Stomach (tissue), 8 donors: ENCODE measurements at regions not wholly inside any gene's neighbourhood (a gene's known extent, or its start where the extent isn't known, plus 50 kb on each side); places are given as distances from the start of the nearest gene placed in this dataset.

Experiments used
- DNase-seq, 2 donors: peaks; one replicate each; pipeline versions ENCODE4 v3.0.0 to v3.0.0-alpha.2; 2013 to 2019
- H3K27ac ChIP-seq, 5 donors: fragments of 200-600 bp in 4 of 5; sonication (generic) in 4 of 5; one replicate each; pipeline ENCODE4 v1.5.1; 2013 to 2019; ENCODE audit warnings: mild to moderate bottlenecking in 1 of 5, moderate library complexity in 1 of 5
- H3K27me3 ChIP-seq, 3 donors: fragments of 200-600 bp; sonication (generic); one replicate each; pipeline ENCODE4 v1.5.1; 2017 to 2019; ENCODE audit warnings: mixed run types in 1 of 3
- H3K36me3 ChIP-seq, 4 donors: fragments of 200-600 bp; sonication (generic); 1 replicate in 3 of 4; 2 replicates in 1 of 4; pipeline ENCODE4 v1.5.1; 2016 to 2019
- H3K4me1 ChIP-seq, 4 donors: fragments of 200-600 bp; sonication (generic); one replicate each; pipeline ENCODE4 v1.5.1; 2016 to 2019
- H3K4me3 ChIP-seq, 4 donors: fragments of 200-600 bp; sonication (generic) in 3 of 4; one replicate each; pipeline ENCODE4 v1.5.1; 2016 to 2019; ENCODE audit warnings: mild to moderate bottlenecking in 1 of 4
- H3K9me3 ChIP-seq, 4 donors: fragments of 200-600 bp; sonication (generic); one replicate each; pipeline ENCODE4 v1.5.1; 2016 to 2019
- EP300 ChIP-seq: sonication (generic); formaldehyde crosslinking; IDR thresholded peaks from one replicate; pipeline ENCODE4 v1.6.1; 2017; ENCODE audit warnings: antibody characterized with exemption
- POLR2A ChIP-seq, 4 donors: fragments of 450-650 bp; IDR thresholded peaks; one replicate each; pipeline ENCODE4 v1.6.1; 2016; ENCODE audit warnings: antibody characterized with exemption in 4 of 4, control low read depth in 2 of 4, mild to moderate bottlenecking in 1 of 4, moderate library complexity in 1 of 4
- POLR2AphosphoS5 ChIP-seq, 3 donors: sonication (generic); formaldehyde crosslinking; IDR thresholded peaks; one replicate each; pipeline ENCODE4 v1.6.1; 2016; ENCODE audit warnings: antibody characterized with exemption in 3 of 3
- WGBS, 5 donors: extraction: QIAGEN DNeasy Blood & Tissue Kit in 3 of 5; methylation state at CpG; one replicate each; pipeline versions ENCODE4 v1.1.5 to v1.1.7; 2013 to 2018; 5-methylcytosine and 5-hydroxymethylcytosine counted together
- intact Hi-C: fragments of 100-400 bp; cut with DNase I; formaldehyde crosslinking; loops from one replicate; pipeline ENCODE4 v1.15.1; 2023; ENCODE audit warnings: low total_unique reads
- TF ChIP-seq, protein P1 (sequence below), 7 experiments: fragments of 450-650 bp in 4 of 7; fragments of 200-600 bp in 3 of 7; sonication (generic) in 3 of 7; IDR thresholded peaks; one replicate each; pipeline ENCODE4 v1.5.1; 2016 to 2019; ENCODE audit warnings: antibody characterized with exemption in 7 of 7, control low read depth in 2 of 7, mild to moderate bottlenecking in 1 of 7
- donor health status: healthy with polysubstance abuse.
- donor health status: Bipolar disorder and iron deficiency.
- donor health status: healthy.

DNA sequence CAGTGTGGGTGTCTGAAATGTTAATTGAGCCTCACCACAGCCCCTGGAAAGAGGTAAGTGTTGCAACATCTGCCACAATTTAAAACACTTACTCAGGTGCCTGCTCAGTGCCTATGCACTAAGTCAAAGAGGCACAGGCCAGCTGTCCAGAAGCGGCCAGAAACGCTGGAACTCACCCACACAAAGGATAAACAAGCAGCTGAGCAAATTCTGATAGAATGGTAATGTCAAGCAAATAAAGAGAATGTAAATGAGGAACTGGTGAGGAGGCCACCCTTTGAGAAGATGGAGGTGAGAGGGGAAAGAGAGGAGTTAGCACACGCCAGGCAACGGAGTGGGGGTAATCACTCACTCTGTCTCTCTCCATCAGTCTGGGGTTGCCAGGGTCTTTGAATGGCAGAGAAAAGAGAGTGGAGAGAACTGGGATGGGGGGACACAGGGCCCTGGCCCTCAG lies 67.7 kb upstream of the SERP2 start:
- peak in 1 of 3 donors; percentile 6 for TF ChIP-seq POLR2AphosphoS5 (IDR thresholded peaks at IDR 0.05)
- no peak for TF ChIP-seq POLR2A (IDR thresholded peaks at IDR 0.05)
- no peaks in the 10 kb centered on the region for H3K36me3 ChIP-seq
- 19 to 40% (median 25%) methylated on average over 4 of the region's 4 CpGs for WGBS, 5 donors
- peak; percentile 44 to 70 for DNase-seq
- intact Hi-C loops = no loop called here
- H3K27ac ChIP-seq = peak overlapping the region; percentile 84 to 93 (median 91)
- no peaks in the 10 kb centered on the region for H3K9me3 ChIP-seq
- no peaks in the 10 kb centered on the region for H3K27me3 ChIP-seq
- peaks cover 32 to 95% (median 76%) of the 10 kb centered on the region in 4 donors for H3K4me1 ChIP-seq
- no peak overlapping the region for H3K4me3 ChIP-seq

DNA sequence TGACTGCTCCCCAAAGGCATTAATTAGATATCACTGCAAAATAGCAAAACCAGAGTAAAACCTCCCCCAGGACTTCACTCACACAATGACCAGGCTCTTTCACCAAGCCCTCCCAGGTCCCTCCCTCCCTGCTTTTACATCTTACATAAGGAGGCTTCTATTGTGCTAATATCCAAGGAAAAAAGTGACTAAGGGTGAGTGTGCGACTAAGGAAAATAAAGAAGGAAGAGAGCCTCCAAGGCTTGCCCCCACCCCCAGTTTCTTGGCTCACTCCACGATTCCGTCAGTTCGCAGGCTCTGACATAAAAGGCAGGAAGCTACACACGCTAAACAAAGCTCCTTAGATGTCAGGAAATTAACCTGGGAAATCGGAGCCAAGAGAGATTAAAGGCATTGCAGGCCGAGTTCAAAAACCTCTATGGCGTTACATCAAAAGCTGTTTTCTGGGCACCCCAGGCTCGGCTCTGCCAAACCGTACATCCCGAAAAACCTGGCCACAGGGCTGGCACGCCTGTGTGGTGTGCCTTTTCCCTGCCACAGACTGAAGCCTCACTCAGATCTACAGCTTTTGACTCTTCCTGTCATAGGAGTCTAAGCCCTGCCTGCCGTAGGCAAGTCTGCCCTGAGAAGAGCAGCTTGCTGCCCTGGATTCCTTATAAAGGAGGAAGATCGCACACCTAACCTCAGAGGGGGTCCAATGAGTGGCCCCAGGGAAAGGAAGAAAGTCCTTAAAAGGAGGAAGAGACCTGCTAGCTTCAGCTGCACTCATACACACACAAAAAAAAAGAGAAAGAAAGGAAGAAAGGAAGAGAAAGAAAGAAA lies 67.0 kb upstream of the SERP2 start:
- no peaks in the 10 kb centered on the region for H3K9me3 ChIP-seq
- H3K27me3 ChIP-seq = no peaks in the 10 kb centered on the region
- peak; percentile 77 to 89 for DNase-seq
- intact Hi-C loops = no loop called here
- H3K4me1 ChIP-seq = peaks cover 32 to 95% (median 76%) of the 10 kb centered on the region in 4 donors
- H3K27ac ChIP-seq = peak overlapping the region; percentile 84 to 93 (median 91)
- no peak overlapping the region for H3K4me3 ChIP-seq
- TF ChIP-seq POLR2AphosphoS5 (IDR thresholded peaks at IDR 0.05) = peak; percentile 64 to 85 (median 65)
- TF ChIP-seq EP300 = peak; percentile 83
- TF ChIP-seq, protein P1, sequence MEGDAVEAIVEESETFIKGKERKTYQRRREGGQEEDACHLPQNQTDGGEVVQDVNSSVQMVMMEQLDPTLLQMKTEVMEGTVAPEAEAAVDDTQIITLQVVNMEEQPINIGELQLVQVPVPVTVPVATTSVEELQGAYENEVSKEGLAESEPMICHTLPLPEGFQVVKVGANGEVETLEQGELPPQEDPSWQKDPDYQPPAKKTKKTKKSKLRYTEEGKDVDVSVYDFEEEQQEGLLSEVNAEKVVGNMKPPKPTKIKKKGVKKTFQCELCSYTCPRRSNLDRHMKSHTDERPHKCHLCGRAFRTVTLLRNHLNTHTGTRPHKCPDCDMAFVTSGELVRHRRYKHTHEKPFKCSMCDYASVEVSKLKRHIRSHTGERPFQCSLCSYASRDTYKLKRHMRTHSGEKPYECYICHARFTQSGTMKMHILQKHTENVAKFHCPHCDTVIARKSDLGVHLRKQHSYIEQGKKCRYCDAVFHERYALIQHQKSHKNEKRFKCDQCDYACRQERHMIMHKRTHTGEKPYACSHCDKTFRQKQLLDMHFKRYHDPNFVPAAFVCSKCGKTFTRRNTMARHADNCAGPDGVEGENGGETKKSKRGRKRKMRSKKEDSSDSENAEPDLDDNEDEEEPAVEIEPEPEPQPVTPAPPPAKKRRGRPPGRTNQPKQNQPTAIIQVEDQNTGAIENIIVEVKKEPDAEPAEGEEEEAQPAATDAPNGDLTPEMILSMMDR (IDR thresholded peaks at IDR 0.05) = no peak
- no peak for TF ChIP-seq POLR2A (IDR thresholded peaks at IDR 0.05)
- 16 to 29% (median 22%) methylated on average over 14 of the region's 14 CpGs for WGBS, 5 donors
- no peaks in the 10 kb centered on the region for H3K36me3 ChIP-seq

DNA sequence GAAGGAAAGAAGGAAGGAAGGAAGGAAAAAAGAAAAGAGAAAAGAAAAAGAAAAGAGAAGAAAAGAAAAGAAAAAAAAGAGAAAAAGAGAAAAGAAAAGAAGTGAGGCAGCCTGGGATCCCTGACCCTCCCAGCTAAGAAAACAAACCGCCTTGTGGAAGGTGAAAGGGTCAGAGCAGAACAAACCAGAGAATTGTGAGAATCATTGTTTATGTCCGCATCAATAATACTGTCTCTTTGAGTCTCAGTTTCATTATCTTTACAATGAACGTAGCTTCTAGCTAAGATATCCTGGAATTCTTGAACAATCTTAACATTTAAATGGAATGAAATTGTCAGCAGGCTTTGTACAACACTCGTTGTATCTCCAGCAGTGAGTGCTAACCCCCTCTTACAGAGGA lies 66.4 kb upstream of the SERP2 start:
- Histone ChIP-seq H3K9me3 (no peaks in the 10 kb centered on the region), H3K27me3 (no peaks in the 10 kb centered on the region), H3K36me3 (no peaks in the 10 kb centered on the region), H3K4me1 (peaks cover 30 to 95% (median 76%) of the 10 kb centered on the region in 4 donors), H3K4me3 (no peak overlapping the region), H3K27ac (peak overlapping the region; percentile 75 to 93 (median 85))
- WGBS, 5 donors = 46 to 64% (median 54%) methylated on average over 4 of the region's 4 CpGs
- TF ChIP-seq, protein P1 (IDR thresholded peaks at IDR 0.05) = no peak
- TF ChIP-seq POLR2A (IDR thresholded peaks at IDR 0.05) = no peak
- TF ChIP-seq EP300 = no peak
- TF ChIP-seq POLR2AphosphoS5 (IDR thresholded peaks at IDR 0.05) = no peak
- intact Hi-C loops = no loop called here
- no peak for DNase-seq

DNA sequence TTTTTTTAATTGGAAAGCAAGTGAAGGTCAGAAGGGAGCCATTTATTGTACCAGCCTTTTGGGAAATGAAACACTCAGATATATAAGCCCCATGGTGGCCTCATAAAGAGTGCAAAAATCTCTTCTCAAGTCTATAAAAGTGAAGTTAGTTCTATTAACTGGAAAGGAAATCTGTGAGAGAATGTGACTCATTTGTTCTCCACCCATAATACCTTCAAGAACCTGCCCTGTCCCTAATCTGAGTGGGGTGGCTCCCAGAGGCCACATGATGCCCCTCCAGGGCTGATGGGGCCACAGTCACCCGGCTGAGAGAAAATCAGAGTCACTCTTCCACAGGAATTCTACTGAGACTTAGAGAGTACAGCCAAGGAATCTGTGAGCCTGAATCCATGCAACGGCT lies 65.8 kb upstream of the SERP2 start:
- TF ChIP-seq, protein P1 (IDR thresholded peaks at IDR 0.05) = no peak
- TF ChIP-seq POLR2A (IDR thresholded peaks at IDR 0.05) (no peak), POLR2AphosphoS5 (IDR thresholded peaks at IDR 0.05) (no peak), EP300 (no peak)
- WGBS, 5 donors = 69 to 85% (median 80%) methylated on average over 2 of the region's 2 CpGs
- intact Hi-C loops = no loop called here
- Histone ChIP-seq H3K9me3 (no peaks in the 10 kb centered on the region), H3K4me1 (peaks cover 30 to 95% (median 75%) of the 10 kb centered on the region in 4 donors), H3K36me3 (no peaks in the 10 kb centered on the region), H3K27ac (peak overlapping the region in 4 of 5 donors; percentile 84 to 93 (median 88)), H3K27me3 (no peaks in the 10 kb centered on the region), H3K4me3 (no peak overlapping the region)
- peak in 1 of 2 donors; percentile 34 for DNase-seq
